Ovary (tissue), 3 donors: ENCODE measurements at regions not wholly inside any gene's neighbourhood (a gene's known extent, or its start where the extent isn't known, plus 50 kb on each side); places are given as distances from the start of the nearest gene placed in this dataset.

Experiments used
- EP300 ChIP-seq: sonication (generic); formaldehyde crosslinking; IDR thresholded peaks from one replicate; pipeline ENCODE4 v1.6.1; 2017; ENCODE audit warnings: antibody characterized with exemption
- TF ChIP-seq, protein P1 (sequence below), 3 donors: fragments of 450-650 bp in 2 of 3; fragments of 200-600 bp in 1 of 3; IDR thresholded peaks; one replicate each; pipeline versions ENCODE4 v1.5.1 to v1.8.0; 2016 to 2022; ENCODE audit warnings: antibody characterized with exemption in 3 of 3, mild to moderate bottlenecking in 1 of 3
- donor health status: DM: no; HTN: no; CAD: no.

DNA sequence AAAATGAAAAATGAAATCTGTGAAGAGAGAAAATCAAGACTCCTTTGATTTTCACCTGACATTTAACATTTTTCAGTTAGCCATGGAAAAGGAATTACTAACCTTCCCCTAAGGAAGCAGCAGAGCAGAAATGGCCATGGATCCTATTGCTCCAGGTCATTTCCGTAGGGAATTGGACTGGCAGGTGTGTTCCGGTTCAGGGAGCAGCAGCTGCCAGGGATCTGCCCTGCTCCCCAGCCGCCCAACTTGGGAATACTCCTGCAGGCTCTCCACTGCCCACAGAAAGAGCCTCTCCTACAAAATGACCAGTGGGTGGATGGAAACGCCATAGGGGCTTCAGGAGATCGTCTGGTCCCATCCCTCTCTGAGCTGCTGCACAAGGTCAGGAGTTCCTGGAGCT, 86.0 kb upstream of the MAPK4 start:
- TF ChIP-seq, protein P1, sequence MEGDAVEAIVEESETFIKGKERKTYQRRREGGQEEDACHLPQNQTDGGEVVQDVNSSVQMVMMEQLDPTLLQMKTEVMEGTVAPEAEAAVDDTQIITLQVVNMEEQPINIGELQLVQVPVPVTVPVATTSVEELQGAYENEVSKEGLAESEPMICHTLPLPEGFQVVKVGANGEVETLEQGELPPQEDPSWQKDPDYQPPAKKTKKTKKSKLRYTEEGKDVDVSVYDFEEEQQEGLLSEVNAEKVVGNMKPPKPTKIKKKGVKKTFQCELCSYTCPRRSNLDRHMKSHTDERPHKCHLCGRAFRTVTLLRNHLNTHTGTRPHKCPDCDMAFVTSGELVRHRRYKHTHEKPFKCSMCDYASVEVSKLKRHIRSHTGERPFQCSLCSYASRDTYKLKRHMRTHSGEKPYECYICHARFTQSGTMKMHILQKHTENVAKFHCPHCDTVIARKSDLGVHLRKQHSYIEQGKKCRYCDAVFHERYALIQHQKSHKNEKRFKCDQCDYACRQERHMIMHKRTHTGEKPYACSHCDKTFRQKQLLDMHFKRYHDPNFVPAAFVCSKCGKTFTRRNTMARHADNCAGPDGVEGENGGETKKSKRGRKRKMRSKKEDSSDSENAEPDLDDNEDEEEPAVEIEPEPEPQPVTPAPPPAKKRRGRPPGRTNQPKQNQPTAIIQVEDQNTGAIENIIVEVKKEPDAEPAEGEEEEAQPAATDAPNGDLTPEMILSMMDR (IDR thresholded peaks at IDR 0.05): no peak
- no peak for TF ChIP-seq EP300
